ENCODE measurements at regions not wholly inside any gene's neighbourhood (a gene's known extent, or its start where the extent isn't known, plus 50 kb on each side); places are given as distances from the start of the nearest gene placed in this dataset.

DNA sequence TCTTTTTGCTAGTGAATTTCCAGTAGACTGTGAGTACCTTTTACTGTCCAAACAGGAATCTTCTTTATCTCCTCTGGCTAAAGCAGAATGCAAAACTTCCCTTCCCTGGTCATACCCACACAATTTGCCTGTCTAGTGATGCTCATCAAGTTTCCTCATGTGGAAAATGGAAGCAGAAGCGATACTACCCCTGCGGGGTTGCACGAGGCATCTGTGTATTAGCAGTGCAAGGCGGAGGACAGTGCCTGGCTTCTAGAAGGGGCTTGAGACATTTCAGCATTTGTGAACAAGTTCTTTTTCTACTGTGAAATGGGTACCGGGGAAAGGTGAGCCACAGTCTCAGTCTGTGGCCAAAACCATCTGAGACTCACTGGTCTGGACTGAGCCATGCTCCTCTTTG lies 340.9 kb downstream of the AACS start:
- H3K9me3 ChIP-seq (ENCODE audit: insufficient read depth, low read depth, low read length) = no peaks in the 10 kb centered on the region
- peaks cover 7% of the 10 kb centered on the region; the same call in 1 of the 2 replicates for H3K4me1 ChIP-seq (ENCODE audit: insufficient read depth, low read length)
- H3K4me3 ChIP-seq (ENCODE audit: low read length) = no peak overlapping the region
- H3K27ac ChIP-seq (ENCODE audit: low read length) = no peak overlapping the region
- H3K27me3 ChIP-seq (ENCODE audit: insufficient read depth, low read length) = no peaks in the 10 kb centered on the region
- H3K36me3 ChIP-seq (ENCODE audit: insufficient read depth, low read depth, low read length) = no peaks in the 10 kb centered on the region
- H3K9ac ChIP-seq (ENCODE audit: low read depth, low read length) = no peak overlapping the region

DNA sequence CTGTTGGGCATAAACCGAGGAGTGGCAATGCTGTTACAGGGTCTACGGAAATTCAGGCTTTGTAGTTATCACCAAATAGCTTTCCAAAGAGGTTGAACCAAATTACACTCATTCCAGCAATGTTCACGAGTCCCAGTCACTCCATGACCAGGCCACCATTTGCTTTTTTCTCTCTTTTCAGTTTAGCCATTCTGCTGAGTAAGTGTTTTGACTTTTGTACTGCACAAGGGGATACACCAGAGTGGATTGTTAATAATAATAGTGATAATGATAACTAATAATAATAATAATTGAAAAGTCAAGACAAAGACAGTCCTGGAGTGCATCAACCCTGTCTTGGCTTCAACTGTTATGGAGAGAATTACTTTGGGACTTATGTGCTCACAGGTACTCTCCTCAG lies 343.5 kb downstream of the AACS start:
- H3K9ac ChIP-seq (ENCODE audit: low read depth, low read length) = no peak overlapping the region
- no peak overlapping the region for H3K4me3 ChIP-seq (ENCODE audit: low read length)
- no peak overlapping the region for H3K27ac ChIP-seq (ENCODE audit: low read length)
- no peaks in the 10 kb centered on the region for H3K4me1 ChIP-seq (ENCODE audit: insufficient read depth, low read length)
- H3K36me3 ChIP-seq (ENCODE audit: insufficient read depth, low read depth, low read length) = no peaks in the 10 kb centered on the region
- H3K27me3 ChIP-seq (ENCODE audit: insufficient read depth, low read length) = no peaks in the 10 kb centered on the region
- no peaks in the 10 kb centered on the region for H3K9me3 ChIP-seq (ENCODE audit: insufficient read depth, low read depth, low read length)

DNA sequence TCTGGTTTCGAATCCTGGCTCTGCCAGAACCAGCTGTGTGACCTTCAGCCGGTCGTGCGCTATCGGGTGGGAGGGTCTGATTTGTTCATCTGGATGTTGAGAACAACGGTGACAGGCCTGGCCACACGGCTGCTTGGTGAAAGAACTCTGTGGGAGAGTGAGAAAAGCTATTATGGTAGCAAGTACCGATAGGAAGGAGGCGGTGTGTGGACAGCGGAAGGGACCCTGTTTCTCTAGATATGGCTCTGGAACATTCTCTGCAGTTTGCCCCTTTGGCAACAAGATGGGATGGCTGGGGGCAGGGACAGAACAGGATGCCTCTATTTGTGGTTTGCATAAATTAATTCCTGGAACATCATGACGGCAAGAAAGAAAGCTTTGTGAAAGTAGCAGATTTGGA lies 347.3 kb downstream of the AACS start:
- Histone ChIP-seq H3K27me3 (ENCODE audit: insufficient read depth, low read length) (no peaks in the 10 kb centered on the region), H3K36me3 (ENCODE audit: insufficient read depth, low read depth, low read length) (no peaks in the 10 kb centered on the region; the same call in 1 of the 2 replicates), H3K27ac (ENCODE audit: low read length) (no peak overlapping the region), H3K4me1 (ENCODE audit: insufficient read depth, low read length) (no peaks in the 10 kb centered on the region), H3K9me3 (ENCODE audit: insufficient read depth, low read depth, low read length) (no peaks in the 10 kb centered on the region), H3K4me3 (ENCODE audit: low read length) (no peak overlapping the region), H3K9ac (ENCODE audit: low read depth, low read length) (no peak overlapping the region)

DNA sequence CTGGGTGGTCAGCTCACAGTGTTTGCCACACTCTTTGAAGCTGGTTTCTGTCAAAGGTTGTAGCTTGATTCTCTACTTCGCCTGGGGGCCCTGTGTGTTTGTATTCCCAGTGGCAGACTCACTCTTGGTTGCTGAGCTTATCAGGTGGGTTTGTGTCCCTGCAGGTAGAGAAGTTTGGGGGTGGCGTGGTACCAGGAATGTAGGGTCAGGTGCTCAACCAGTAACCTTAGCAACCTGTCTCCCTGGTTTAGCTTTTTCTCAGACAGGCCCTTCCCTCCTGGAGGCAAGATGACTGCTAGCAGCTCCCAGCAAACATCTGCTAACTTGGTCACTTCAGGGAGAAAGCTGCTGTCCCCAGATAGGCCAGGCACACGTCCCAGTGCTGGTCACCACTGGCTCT lies 352.2 kb downstream of the AACS start:
- Histone ChIP-seq H3K36me3 (ENCODE audit: insufficient read depth, low read depth, low read length) (no peaks in the 10 kb centered on the region; the same call in 1 of the 2 replicates), H3K27me3 (ENCODE audit: insufficient read depth, low read length) (no peaks in the 10 kb centered on the region), H3K4me1 (ENCODE audit: insufficient read depth, low read length) (no peaks in the 10 kb centered on the region), H3K9ac (ENCODE audit: low read depth, low read length) (no peak overlapping the region), H3K9me3 (ENCODE audit: insufficient read depth, low read depth, low read length) (no peaks in the 10 kb centered on the region; the same call in 1 of the 2 replicates), H3K4me3 (ENCODE audit: low read length) (no peak overlapping the region), H3K27ac (ENCODE audit: low read length) (no peak overlapping the region)

DNA sequence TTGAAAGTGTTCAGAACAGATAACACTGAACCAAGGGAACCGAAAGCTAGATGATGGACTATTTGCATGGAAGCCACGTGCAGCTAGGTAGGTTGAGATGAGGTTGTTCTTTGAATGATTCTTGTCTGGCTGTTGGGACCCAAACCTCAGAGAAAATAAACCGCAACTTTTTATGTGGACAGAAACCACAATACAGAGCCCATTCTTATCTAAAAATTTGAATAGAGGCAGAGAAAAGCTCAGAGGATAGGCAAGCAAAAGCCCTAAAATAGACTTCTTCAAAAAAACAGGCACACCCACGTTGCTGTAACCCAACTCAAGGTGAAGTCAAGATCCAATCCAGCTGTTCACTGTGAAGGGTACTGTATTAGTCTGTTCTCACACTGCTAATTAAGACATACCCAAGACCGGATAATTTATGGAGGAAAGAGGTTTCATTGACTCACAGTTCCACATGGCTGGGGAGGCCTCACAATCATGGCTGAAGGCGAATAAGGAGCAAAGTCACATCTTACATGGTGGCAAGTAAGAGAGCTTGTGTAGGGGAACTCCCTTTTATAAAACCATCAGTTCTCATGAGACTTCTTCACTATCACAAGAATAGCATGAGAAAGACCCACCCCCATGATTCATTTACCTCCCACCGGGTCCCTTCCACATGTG lies 353.8 kb downstream of the AACS start:
- Histone ChIP-seq H3K9ac (ENCODE audit: low read depth, low read length) (no peak overlapping the region), H3K9me3 (ENCODE audit: insufficient read depth, low read depth, low read length) (no peaks in the 10 kb centered on the region; the same call in 1 of the 2 replicates), H3K27me3 (ENCODE audit: insufficient read depth, low read length) (no peaks in the 10 kb centered on the region), H3K27ac (ENCODE audit: low read length) (no peak overlapping the region), H3K4me1 (ENCODE audit: insufficient read depth, low read length) (no peaks in the 10 kb centered on the region), H3K36me3 (ENCODE audit: insufficient read depth, low read depth, low read length) (no peaks in the 10 kb centered on the region; the same call in 1 of the 2 replicates), H3K4me3 (ENCODE audit: low read length) (no peak overlapping the region)

DNA sequence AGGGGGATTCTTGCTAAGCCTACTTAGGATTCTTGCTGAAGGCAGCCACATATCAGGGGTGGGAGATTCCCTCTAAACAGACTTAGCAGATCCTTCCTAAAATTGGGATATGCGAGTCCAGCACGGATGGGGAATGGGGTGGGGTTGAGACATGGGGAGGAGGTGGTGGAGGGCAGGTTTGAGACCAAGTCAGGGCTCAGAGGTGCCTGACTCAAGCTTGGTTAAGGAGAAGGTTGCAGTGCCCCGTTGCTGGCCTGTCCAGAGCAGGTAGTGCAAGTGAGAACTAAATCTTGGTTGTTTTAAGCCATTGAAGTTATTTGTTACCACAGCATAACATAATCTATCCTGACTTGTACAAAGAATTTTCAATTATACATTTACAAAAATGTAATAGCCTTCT lies 359.7 kb downstream of the AACS start:
- Histone ChIP-seq H3K9me3 (ENCODE audit: insufficient read depth, low read depth, low read length) (no peaks in the 10 kb centered on the region), H3K27ac (ENCODE audit: low read length) (no peak overlapping the region), H3K9ac (ENCODE audit: low read depth, low read length) (no peak overlapping the region), H3K4me1 (ENCODE audit: insufficient read depth, low read length) (no peaks in the 10 kb centered on the region), H3K4me3 (ENCODE audit: low read length) (no peak overlapping the region), H3K27me3 (ENCODE audit: insufficient read depth, low read length) (no peaks in the 10 kb centered on the region), H3K36me3 (ENCODE audit: insufficient read depth, low read depth, low read length) (no peaks in the 10 kb centered on the region; the same call in 1 of the 2 replicates)

DNA sequence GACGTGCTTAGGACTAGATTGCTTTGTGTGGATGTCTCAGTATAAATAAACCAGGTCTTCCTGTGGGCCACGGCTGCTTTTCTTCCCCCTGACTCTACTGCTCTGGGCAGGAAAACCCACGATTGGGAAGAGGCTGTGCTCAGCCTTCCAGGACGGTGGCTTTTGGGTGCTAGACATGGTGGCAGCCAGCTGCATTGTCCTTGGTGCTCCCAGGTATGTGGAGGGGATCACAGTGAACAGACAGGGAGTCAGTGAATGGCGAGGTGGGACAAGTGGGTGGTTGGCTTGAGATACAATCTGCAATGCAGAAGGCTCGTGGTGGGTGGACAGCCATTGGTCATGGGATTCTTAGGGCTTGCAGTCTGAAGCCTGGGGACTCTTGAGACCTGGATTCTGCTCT lies 366.3 kb downstream of the AACS start:
- Histone ChIP-seq H3K4me3 (ENCODE audit: low read length) (no peak overlapping the region), H3K36me3 (ENCODE audit: insufficient read depth, low read depth, low read length) (no peaks in the 10 kb centered on the region), H3K4me1 (ENCODE audit: insufficient read depth, low read length) (no peaks in the 10 kb centered on the region; the same call in 1 of the 2 replicates)

DNA sequence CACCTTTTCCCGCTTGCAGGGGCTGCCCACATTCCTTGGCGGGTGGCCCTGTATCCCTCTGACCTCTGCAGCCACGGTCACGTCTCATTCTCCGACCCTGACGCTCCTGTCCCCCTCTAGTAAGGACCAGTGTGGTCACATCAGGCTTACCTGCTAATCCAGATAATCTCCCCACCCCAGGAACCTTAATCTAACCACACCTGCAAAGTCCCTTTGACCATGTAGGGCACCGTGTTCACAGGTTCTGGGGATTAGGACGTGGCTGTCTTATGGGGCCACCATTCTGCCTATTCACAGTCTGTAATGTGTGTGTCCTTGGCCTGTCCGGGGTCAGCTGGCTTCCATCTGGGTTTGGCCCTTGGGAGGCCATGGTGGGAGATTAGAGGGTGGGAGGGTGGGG lies 368.9 kb downstream of the AACS start:
- H3K9me3 ChIP-seq (ENCODE audit: insufficient read depth, low read depth, low read length) = no peaks in the 10 kb centered on the region
- H3K36me3 ChIP-seq (ENCODE audit: insufficient read depth, low read depth, low read length) = no peaks in the 10 kb centered on the region
- H3K27me3 ChIP-seq (ENCODE audit: insufficient read depth, low read length) = no peaks in the 10 kb centered on the region
- H3K9ac ChIP-seq (ENCODE audit: low read depth, low read length) = no peak overlapping the region
- H3K27ac ChIP-seq (ENCODE audit: low read length) = no peak overlapping the region
- no peaks in the 10 kb centered on the region; the same call in 1 of the 2 replicates for H3K4me1 ChIP-seq (ENCODE audit: insufficient read depth, low read length)
- no peak overlapping the region for H3K4me3 ChIP-seq (ENCODE audit: low read length)

More for the DNA sequence above, 366.3 kb downstream of the AACS start:
- Histone ChIP-seq H3K9me3 (ENCODE audit: insufficient read depth, low read depth, low read length) (no peaks in the 10 kb centered on the region), H3K9ac (ENCODE audit: low read depth, low read length) (no peak overlapping the region), H3K27ac (ENCODE audit: low read length) (no peak overlapping the region), H3K27me3 (ENCODE audit: insufficient read depth, low read length) (no peaks in the 10 kb centered on the region)

DNA sequence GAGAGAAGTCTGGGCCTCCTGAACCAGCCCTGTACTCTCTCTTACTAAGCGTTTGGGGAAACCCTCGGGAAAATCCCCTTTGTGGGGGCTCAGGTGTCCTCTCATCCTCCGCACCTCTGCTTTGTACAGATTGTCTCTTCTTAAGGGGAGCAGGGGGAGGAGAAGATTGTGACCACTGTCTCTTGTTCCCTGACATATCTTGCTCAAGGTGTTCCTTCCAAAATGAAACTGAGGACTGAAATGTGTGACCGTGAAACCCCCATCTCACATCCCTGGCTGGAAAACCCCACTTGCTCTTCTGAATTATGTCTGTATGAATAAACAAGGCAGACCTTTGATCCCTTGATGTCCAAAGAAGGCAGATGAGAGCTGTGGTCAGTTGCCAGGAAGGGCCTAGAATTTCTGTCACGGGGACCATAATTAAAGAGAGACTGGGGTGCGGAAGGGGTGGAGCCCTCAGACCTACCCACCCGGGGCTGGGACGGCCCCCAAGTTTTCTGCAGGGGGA lies 369.8 kb downstream of the AACS start:
- no peak overlapping the region for H3K27ac ChIP-seq (ENCODE audit: low read length)
- no peak overlapping the region for H3K9ac ChIP-seq (ENCODE audit: low read depth, low read length)
- H3K9me3 ChIP-seq (ENCODE audit: insufficient read depth, low read depth, low read length) = no peaks in the 10 kb centered on the region
- no peak overlapping the region for H3K4me3 ChIP-seq (ENCODE audit: low read length)
- H3K4me1 ChIP-seq (ENCODE audit: insufficient read depth, low read length) = no peaks in the 10 kb centered on the region; the same call in 1 of the 2 replicates
- H3K27me3 ChIP-seq (ENCODE audit: insufficient read depth, low read length) = no peaks in the 10 kb centered on the region
- H3K36me3 ChIP-seq (ENCODE audit: insufficient read depth, low read depth, low read length) = no peaks in the 10 kb centered on the region

DNA sequence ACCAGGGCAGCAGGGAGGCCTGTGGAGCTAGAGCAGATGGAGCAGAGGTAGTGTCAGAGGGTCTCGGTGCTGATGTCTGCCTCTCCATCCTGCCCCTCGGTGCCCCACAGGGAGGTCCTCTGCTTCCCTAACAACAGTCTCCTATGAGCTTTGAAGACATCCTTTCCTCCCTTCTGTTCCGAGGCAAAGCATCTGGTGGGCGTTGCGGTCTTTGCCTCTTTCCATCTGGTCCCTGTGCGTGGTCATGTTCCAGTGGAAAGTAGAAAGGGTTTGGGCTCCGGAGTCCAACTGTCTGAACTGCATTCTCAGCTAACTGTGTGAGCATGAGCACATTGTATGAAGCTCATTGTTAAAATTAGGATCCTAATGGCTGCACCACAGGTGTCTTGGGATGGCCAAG lies 370.6 kb downstream of the AACS start:
- Histone ChIP-seq H3K9ac (ENCODE audit: low read depth, low read length) (no peak overlapping the region), H3K27ac (ENCODE audit: low read length) (no peak overlapping the region), H3K36me3 (ENCODE audit: insufficient read depth, low read depth, low read length) (no peaks in the 10 kb centered on the region), H3K4me3 (ENCODE audit: low read length) (no peak overlapping the region), H3K9me3 (ENCODE audit: insufficient read depth, low read depth, low read length) (no peaks in the 10 kb centered on the region), H3K27me3 (ENCODE audit: insufficient read depth, low read length) (no peaks in the 10 kb centered on the region), H3K4me1 (ENCODE audit: insufficient read depth, low read length) (no peaks in the 10 kb centered on the region; the same call in none of the 2 replicates)

DNA sequence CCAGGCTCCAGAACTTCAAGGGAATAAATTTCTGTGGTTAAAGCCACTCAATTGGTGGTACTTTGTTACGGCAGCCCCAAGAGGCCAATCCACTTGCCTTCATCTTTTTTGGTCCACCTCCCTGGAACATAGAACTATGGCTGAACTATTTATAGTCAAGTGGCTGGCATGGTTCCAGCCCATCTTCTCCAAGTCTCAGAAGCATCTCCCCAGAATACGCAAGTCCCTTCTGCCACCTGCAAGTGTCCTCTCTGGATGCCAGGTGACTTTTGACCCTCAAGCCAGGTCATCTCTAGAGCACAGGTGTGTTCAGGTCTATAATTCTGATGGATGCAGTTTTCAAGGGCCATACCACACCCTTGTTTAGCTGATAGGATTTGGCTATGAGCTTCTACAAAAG lies 371.5 kb downstream of the AACS start:
- H3K4me1 ChIP-seq (ENCODE audit: insufficient read depth, low read length) = no peaks in the 10 kb centered on the region; the same call in none of the 2 replicates
- H3K9me3 ChIP-seq (ENCODE audit: insufficient read depth, low read depth, low read length) = no peaks in the 10 kb centered on the region
- no peaks in the 10 kb centered on the region for H3K27me3 ChIP-seq (ENCODE audit: insufficient read depth, low read length)
- no peaks in the 10 kb centered on the region for H3K36me3 ChIP-seq (ENCODE audit: insufficient read depth, low read depth, low read length)
- H3K4me3 ChIP-seq (ENCODE audit: low read length) = no peak overlapping the region
- no peak overlapping the region for H3K27ac ChIP-seq (ENCODE audit: low read length)
- no peak overlapping the region for H3K9ac ChIP-seq (ENCODE audit: low read depth, low read length)

DNA sequence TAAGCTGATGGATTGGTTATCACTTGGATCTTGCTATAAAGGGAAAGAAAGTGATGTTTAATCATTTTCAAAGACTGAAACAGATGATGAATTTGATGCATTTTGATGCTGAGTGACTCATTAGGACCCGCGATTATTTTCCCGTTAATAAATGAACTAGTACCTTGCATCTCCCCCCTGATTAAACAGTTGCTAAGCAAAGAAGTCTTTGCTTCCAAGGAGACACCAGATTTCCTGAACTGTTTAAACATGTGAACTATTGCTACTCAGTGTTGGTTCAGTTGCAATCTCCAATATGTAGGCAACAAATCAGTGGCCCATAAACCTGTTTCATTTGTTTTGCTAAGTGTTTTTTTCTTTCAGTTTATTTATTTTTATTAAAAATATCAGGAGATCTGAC lies 375.2 kb downstream of the AACS start:
- Histone ChIP-seq H3K36me3 (ENCODE audit: insufficient read depth, low read depth, low read length) (no peaks in the 10 kb centered on the region), H3K9ac (ENCODE audit: low read depth, low read length) (no peak overlapping the region), H3K4me1 (ENCODE audit: insufficient read depth, low read length) (no peaks in the 10 kb centered on the region; the same call in none of the 2 replicates), H3K27me3 (ENCODE audit: insufficient read depth, low read length) (no peaks in the 10 kb centered on the region), H3K4me3 (ENCODE audit: low read length) (no peak overlapping the region), H3K9me3 (ENCODE audit: insufficient read depth, low read depth, low read length) (no peaks in the 10 kb centered on the region), H3K27ac (ENCODE audit: low read length) (no peak overlapping the region)

Data from iPS-20b (cell line).